Hematopoietic multipotent progenitor cell (in vitro differentiated cells): ENCODE measurements at regions not wholly inside any gene's neighbourhood (a gene's known extent, or its start where the extent isn't known, plus 50 kb on each side); places are given as distances from the start of the nearest gene placed in this dataset.

ENCODE experiments used
- DNase-seq, 3 donors: peaks; one replicate each; pipeline ENCODE4 v3.0.0-alpha.2; 2011 to 2015; ENCODE audit warnings: low read depth in 2 of 3, low spot score in 2 of 3

- no peak for DNase-seq
Observed at GRCh38 chr16:87552072-87552718, 50.1 kb upstream of the JPH3 start.

GRCh38 chr16:87551487-87551886 lies 50.8 kb upstream of the JPH3 start:
- DNase-seq, result no peak

GRCh38 chr16:87550495-87550961 lies 51.8 kb upstream of the JPH3 start:
- DNase-seq, result peak; percentile 30 to 37 (median 31)

- DNase-seq, result peak in 1 of 3 donors; percentile 10
Observed at GRCh38 chr16:87549627-87550494, 52.4 kb upstream of the JPH3 start.

GRCh38 chr16:87548046-87548445 lies 54.3 kb upstream of the JPH3 start:
- DNase-seq, result no peak

GRCh38 chr16:87543436-87544191 lies 50.8 kb upstream of the ZCCHC14 start:
- DNase-seq, result peak in 2 of 3 donors; percentile 21 to 65

- DNase-seq, result no peak
Observed at GRCh38 chr16:87542531-87543102, 49.8 kb upstream of the ZCCHC14 start.
